B cell (primary cell): ENCODE measurements at regions not wholly inside any gene's neighbourhood (a gene's known extent, or its start where the extent isn't known, plus 50 kb on each side); places are given as distances from the start of the nearest gene placed in this dataset.

Experiments
- ATAC-seq: fragments of 200-7000 bp; cut with Tn5 transposase; one replicate; pipeline ENCODE4 v1.10.0; 2021; ENCODE audit warnings: low read depth, mild to moderate bottlenecking, moderate number of reproducible peaks, moderate library complexity
- CTCF ChIA-PET: fragments of 350-600 bp; sonication (Branson Sonifier 250); formaldehyde crosslinking; loops from one replicate; lab custom pipeline; 2021; ENCODE audit warnings: antibody characterized with exemption, inconsistent platforms; lab: Charles Lee
- POLR2A ChIA-PET: fragments of 350-600 bp; sonication (Branson Sonifier 250); formaldehyde crosslinking; loops from one replicate; lab custom pipeline; 2021; ENCODE audit warnings: antibody characterized with exemption; lab: Charles Lee
- DNase-seq: peaks from one replicate; pipeline ENCODE4 v3.0.0; 2013
- H2AFZ ChIP-seq: 2 replicates; pipeline ENCODE4 v1.6.1; 2012; ENCODE audit warnings: mild to moderate bottlenecking, low read depth, low read length; ENCODE audit not compliant: insufficient read depth, poor library complexity, severe bottlenecking
- H3K27ac ChIP-seq, 2 donors: 1 replicate in 1 of 2; 2 replicates in 1 of 2; pipeline ENCODE4 v1.5.1; 2012 to 2013; ENCODE audit warnings: low read length in 2 of 2, mild to moderate bottlenecking in 2 of 2, moderate library complexity in 1 of 2
- H3K27me3 ChIP-seq, 4 experiments: fragments of 200-600 bp in 1 of 4; sonication (generic) in 1 of 4; replicated peaks in 1 of 4; 1 replicate in 2 of 4; 2 replicates in 2 of 4; pipeline versions ENCODE4 v1.6.1 to v1.7.0; 2013 to 2016; ENCODE audit warnings: low read length in 3 of 4, mild to moderate bottlenecking in 2 of 4, mixed read lengths in 1 of 4, moderate library complexity in 1 of 4; ENCODE audit not compliant: insufficient read depth in 4 of 4, control insufficient read depth in 3 of 4; ENCODE audit errors: control extremely low read depth in 1 of 4
- H3K36me3 ChIP-seq, 2 experiments: replicated peaks in 1 of 2; 1 replicate in 1 of 2; 2 replicates in 1 of 2; pipeline versions ENCODE4 v1.6.1 to v1.7.1; 2013; ENCODE audit warnings: low read length in 1 of 2; ENCODE audit not compliant: insufficient read depth in 2 of 2, control insufficient read depth in 1 of 2; ENCODE audit errors: control extremely low read depth in 1 of 2, extremely low read depth in 1 of 2
- H3K4me1 ChIP-seq, 2 donors: fragments of 200-600 bp in 1 of 2; sonication (generic) in 1 of 2; 1 replicate in 1 of 2; 2 replicates in 1 of 2; pipeline versions ENCODE4 v1.5.1 to v1.6.1; 2013 to 2017; ENCODE audit warnings: low read length in 2 of 2; ENCODE audit not compliant: control insufficient read depth in 2 of 2, insufficient read depth in 2 of 2
- H3K4me2 ChIP-seq: replicated peaks from 2 replicates; pipeline ENCODE3; 2012; ENCODE audit warnings: mild to moderate bottlenecking, low read depth, low read length; ENCODE audit not compliant: poor library complexity, severe bottlenecking
- H3K4me3 ChIP-seq, 5 experiments: fragments of 200-600 bp in 1 of 5; sonication (generic) in 1 of 5; 1 replicate in 3 of 5; 2 replicates in 2 of 5; pipeline versions ENCODE4 v1.5.1 to v1.7.0; 2011 to 2016; ENCODE audit warnings: low read length in 4 of 5, mild to moderate bottlenecking in 4 of 5, low read depth in 2 of 5, control low read depth in 1 of 5, moderate library complexity in 1 of 5; ENCODE audit not compliant: insufficient read depth in 1 of 5; ENCODE audit errors: control extremely low read depth in 1 of 5, extremely low read depth in 1 of 5
- H3K79me2 ChIP-seq: fragments of 200-600 bp; sonication (generic); one replicate; pipeline ENCODE4 v1.6.0; 2016; ENCODE audit warnings: low read length; ENCODE audit not compliant: control insufficient read depth, insufficient read depth
- H3K9ac ChIP-seq: fragments of 200-600 bp; sonication (generic); 2 replicates; pipeline ENCODE4 v1.6.1; 2017; ENCODE audit warnings: mild to moderate bottlenecking, low read length, moderate library complexity
- H3K9me3 ChIP-seq, 3 donors: one replicate each; pipeline versions ENCODE4 v1.6.1 to v1.7.1; 2013; ENCODE audit warnings: low read length in 2 of 3; ENCODE audit not compliant: control insufficient read depth in 2 of 3, insufficient read depth in 1 of 3; ENCODE audit errors: control extremely low read depth in 1 of 3
- H4K20me1 ChIP-seq: 2 replicates; pipeline ENCODE4 v1.6.0; 2012; ENCODE audit warnings: mild to moderate bottlenecking, low read length; ENCODE audit not compliant: insufficient read depth, control insufficient read depth, poor library complexity, severe bottlenecking
- H3K27ac Mint-ChIP-seq: one replicate; pipeline ENCODE4 v1.8.0; 2021; ENCODE audit warnings: mixed read lengths
- H3K27me3 Mint-ChIP-seq: one replicate; pipeline ENCODE4 v1.8.0; 2021; ENCODE audit warnings: mixed read lengths
- H3K4me1 Mint-ChIP-seq: one replicate; pipeline ENCODE4 v1.8.0; 2021; ENCODE audit warnings: mixed read lengths
- H3K4me3 Mint-ChIP-seq: one replicate; pipeline ENCODE4 v1.8.0; 2021; ENCODE audit warnings: mixed read lengths
- H3K9me3 Mint-ChIP-seq: one replicate; pipeline ENCODE4 v1.8.0; 2022; ENCODE audit warnings: mixed read lengths; ENCODE audit not compliant: insufficient read depth
- EZH2 ChIP-seq: IDR thresholded peaks from 2 replicates; pipeline ENCODE4 v1.6.1; 2012; ENCODE audit warnings: borderline replicate concordance, low read depth, mild to moderate bottlenecking, moderate library complexity, low read length; ENCODE audit not compliant: insufficient read depth, poor library complexity, severe bottlenecking
- WGBS: methylation state at CpG from one replicate; pipeline ENCODE4 v1.1.5; 2013; ENCODE audit warnings: missing lambda C conversion rate; ENCODE audit not compliant: insufficient coverage; 5-methylcytosine and 5-hydroxymethylcytosine counted together
- intact Hi-C: fragments of 100-400 bp; cut with micrococcal nuclease; formaldehyde crosslinking; loops from one replicate; pipeline ENCODE4 v1.10.0; 2022
- TF ChIP-seq, protein P1 (sequence below): fragments of 200-600 bp; IDR thresholded peaks from one replicate; pipeline ENCODE4 v1.8.0; 2022; ENCODE audit warnings: antibody characterized with exemption, mild to moderate bottlenecking

DNA sequence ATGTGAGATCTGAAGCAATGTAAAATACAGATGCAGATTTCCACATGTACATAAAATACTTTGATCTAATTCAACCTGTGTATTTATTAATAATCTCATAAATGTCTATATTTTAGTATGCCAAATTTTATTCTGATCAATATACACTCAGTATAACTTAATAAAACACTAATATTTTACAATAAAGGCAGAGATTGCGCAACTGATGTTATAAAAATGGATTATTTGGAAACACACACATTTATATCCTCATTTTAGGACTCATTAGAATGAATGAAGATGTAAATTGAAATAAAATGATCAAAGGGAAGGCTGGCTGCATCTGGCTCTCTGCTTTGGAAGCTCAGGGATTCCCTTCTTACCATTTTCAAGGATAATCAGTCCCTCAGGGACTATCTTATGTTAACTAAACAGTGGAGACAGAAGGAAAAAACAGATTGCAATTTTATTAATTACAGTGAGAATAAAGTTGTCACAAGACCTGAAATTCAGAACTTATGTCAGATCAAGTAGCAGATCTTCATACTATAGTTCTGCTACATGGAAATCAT, 900.9 kb upstream of the EPHA5 start:
- no peak overlapping the region for H3K27ac ChIP-seq
- intact Hi-C loops: no loop called here
- no peaks in the 10 kb centered on the region for H3K9me3 ChIP-seq
- H3K36me3 ChIP-seq: no peaks in the 10 kb centered on the region
- ChIA-PET POLR2A (no interaction called here), CTCF (no interaction called here)
- Mint-ChIP-seq H3K27me3 (no peaks in the 10 kb centered on the region), H3K27ac (no peak overlapping the region), H3K4me3 (no peak overlapping the region), H3K4me1 (no peaks in the 10 kb centered on the region), H3K9me3 (no peaks in the 10 kb centered on the region)
- H3K4me2 ChIP-seq: no peak overlapping the region
- H3K9ac ChIP-seq: no peak overlapping the region
- TF ChIP-seq, protein P1, sequence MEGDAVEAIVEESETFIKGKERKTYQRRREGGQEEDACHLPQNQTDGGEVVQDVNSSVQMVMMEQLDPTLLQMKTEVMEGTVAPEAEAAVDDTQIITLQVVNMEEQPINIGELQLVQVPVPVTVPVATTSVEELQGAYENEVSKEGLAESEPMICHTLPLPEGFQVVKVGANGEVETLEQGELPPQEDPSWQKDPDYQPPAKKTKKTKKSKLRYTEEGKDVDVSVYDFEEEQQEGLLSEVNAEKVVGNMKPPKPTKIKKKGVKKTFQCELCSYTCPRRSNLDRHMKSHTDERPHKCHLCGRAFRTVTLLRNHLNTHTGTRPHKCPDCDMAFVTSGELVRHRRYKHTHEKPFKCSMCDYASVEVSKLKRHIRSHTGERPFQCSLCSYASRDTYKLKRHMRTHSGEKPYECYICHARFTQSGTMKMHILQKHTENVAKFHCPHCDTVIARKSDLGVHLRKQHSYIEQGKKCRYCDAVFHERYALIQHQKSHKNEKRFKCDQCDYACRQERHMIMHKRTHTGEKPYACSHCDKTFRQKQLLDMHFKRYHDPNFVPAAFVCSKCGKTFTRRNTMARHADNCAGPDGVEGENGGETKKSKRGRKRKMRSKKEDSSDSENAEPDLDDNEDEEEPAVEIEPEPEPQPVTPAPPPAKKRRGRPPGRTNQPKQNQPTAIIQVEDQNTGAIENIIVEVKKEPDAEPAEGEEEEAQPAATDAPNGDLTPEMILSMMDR: no peak
- no peak for TF ChIP-seq EZH2
- H2AFZ ChIP-seq: no peak overlapping the region
- no peaks in the 10 kb centered on the region for H3K4me1 ChIP-seq
- no peak overlapping the region for H3K4me3 ChIP-seq
- no peaks in the 10 kb centered on the region for H4K20me1 ChIP-seq
- H3K27me3 ChIP-seq: no peaks in the 10 kb centered on the region
- ATAC-seq (no peak), DNase-seq (no peak)
- no CpG with 5 or more reads among the region's 1 CpG for WGBS
- H3K79me2 ChIP-seq: no peaks in the 10 kb centered on the region

DNA sequence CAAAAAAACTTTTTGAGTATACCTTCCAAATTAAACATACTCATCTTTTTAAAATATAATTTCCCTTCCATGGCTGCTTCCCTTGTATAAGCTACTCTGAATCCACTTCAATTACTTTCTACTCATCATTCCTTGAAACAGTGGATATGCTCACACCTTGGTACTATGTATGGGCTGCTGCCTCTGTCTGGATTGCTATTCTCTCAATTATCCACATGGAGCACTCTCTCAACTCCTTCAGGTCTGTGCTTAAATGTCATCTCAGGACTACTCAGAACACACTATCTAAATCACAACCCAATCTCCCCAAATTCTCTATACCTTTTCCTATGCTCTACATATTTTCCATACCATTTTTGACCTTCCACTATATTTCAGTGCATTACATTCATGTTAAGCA, 898.9 kb upstream of the EPHA5 start:
- ATAC-seq (no peak), DNase-seq (no peak)
- POLR2A ChIA-PET: no interaction called here
- no peaks in the 10 kb centered on the region for H3K9me3 Mint-ChIP-seq
- H3K4me2 ChIP-seq: no peak overlapping the region
- H3K36me3 ChIP-seq: no peaks in the 10 kb centered on the region
- intact Hi-C loops: no loop called here
- H3K4me1 Mint-ChIP-seq: no peaks in the 10 kb centered on the region
- no peaks in the 10 kb centered on the region for H3K27me3 ChIP-seq
- no peaks in the 10 kb centered on the region for H4K20me1 ChIP-seq
- H3K4me3 Mint-ChIP-seq: no peak overlapping the region
- H3K27me3 Mint-ChIP-seq: no peaks in the 10 kb centered on the region
- no peak overlapping the region for H3K27ac ChIP-seq
- H3K27ac Mint-ChIP-seq: no peak overlapping the region
- H3K79me2 ChIP-seq: no peaks in the 10 kb centered on the region
- H3K9me3 ChIP-seq: no peaks in the 10 kb centered on the region
- no peaks in the 10 kb centered on the region for H3K4me1 ChIP-seq
- CTCF ChIA-PET: no interaction called here
- H2AFZ ChIP-seq: no peak overlapping the region
- TF ChIP-seq EZH2: no peak
- TF ChIP-seq, protein P1: no peak
- no peak overlapping the region for H3K4me3 ChIP-seq
- no peak overlapping the region for H3K9ac ChIP-seq
